Fibroblast of lung (primary cell): ENCODE measurements at regions not wholly inside any gene's neighbourhood (a gene's known extent, or its start where the extent isn't known, plus 50 kb on each side); places are given as distances from the start of the nearest gene placed in this dataset.

Source experiments
- EZH2 ChIP-seq: IDR thresholded peaks from 2 replicates; pipeline ENCODE4 v1.5.1; 2012; ENCODE audit warnings: low read length, control low read depth, mild to moderate bottlenecking; ENCODE audit errors: missing control alignments
- TF ChIP-seq, protein P1 (sequence below), 2 donors: IDR thresholded peaks in 1 of 2; conservative IDR thresholded peaks in 1 of 2; 1 replicate in 1 of 2; 2 replicates in 1 of 2; pipeline ENCODE4 v1.5.1; 2011 to 2012; ENCODE audit warnings: low read length in 2 of 2, control low read depth in 1 of 2, inconsistent platforms in 1 of 2, low read depth in 1 of 2, mild to moderate bottlenecking in 1 of 2

DNA sequence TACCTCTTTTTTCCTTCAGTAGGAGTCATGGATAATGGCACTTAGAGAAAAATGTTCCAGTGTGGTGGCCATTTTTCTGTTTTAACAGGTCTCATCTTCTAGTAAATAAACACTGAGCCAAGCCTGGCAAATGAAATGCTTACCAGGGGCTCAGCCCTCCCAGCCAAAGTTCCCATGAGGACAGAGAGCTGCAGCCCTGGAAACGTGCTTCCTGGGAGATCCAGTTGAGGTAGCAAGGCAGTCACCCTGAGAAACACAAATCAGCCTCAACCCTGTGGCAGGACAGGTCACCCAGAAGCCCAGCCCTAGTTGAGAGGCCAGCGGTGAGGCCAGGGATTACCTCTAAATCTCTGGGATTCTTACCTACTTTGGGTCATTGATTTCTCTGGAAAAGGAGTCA is 140.1 kb downstream of the LNPK start:
- TF ChIP-seq, protein P1, sequence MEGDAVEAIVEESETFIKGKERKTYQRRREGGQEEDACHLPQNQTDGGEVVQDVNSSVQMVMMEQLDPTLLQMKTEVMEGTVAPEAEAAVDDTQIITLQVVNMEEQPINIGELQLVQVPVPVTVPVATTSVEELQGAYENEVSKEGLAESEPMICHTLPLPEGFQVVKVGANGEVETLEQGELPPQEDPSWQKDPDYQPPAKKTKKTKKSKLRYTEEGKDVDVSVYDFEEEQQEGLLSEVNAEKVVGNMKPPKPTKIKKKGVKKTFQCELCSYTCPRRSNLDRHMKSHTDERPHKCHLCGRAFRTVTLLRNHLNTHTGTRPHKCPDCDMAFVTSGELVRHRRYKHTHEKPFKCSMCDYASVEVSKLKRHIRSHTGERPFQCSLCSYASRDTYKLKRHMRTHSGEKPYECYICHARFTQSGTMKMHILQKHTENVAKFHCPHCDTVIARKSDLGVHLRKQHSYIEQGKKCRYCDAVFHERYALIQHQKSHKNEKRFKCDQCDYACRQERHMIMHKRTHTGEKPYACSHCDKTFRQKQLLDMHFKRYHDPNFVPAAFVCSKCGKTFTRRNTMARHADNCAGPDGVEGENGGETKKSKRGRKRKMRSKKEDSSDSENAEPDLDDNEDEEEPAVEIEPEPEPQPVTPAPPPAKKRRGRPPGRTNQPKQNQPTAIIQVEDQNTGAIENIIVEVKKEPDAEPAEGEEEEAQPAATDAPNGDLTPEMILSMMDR (conservative IDR thresholded peaks at IDR 0.05 in 1 of 2, IDR thresholded peaks at IDR 0.05 in 1 of 2; ENCODE audit: low read depth in 1 of 2, low read length in 2 of 2) = no peak
- TF ChIP-seq EZH2 = no peak
